Calu3 (cell line): ENCODE measurements at regions not wholly inside any gene's neighbourhood (a gene's known extent, or its start where the extent isn't known, plus 50 kb on each side); places are given as distances from the start of the nearest gene placed in this dataset.

ENCODE experiments used
- BruUV-seq: library from RNA; stranded (reverse); fragments of 400-500 nt; replicated peaks from 2 replicates; lab custom pipeline; 2021; lab: Mats Ljungman, UMichigan
- CTCF ChIA-PET: fragments of 300-600 bp; sonication (Branson Sonifier 250); formaldehyde crosslinking; loops from one replicate; lab custom pipeline; 2022; ENCODE audit warnings: antibody characterized with exemption; lab: Charles Lee
- DNase-seq: peaks from one replicate; pipeline ENCODE4 v3.0.0; 2022
- H3K27ac Mint-ChIP-seq: one replicate; pipeline ENCODE4 v1.8.0; 2022; ENCODE audit warnings: mixed read lengths; ENCODE audit not compliant: unreplicated experiment
- H3K27me3 Mint-ChIP-seq: one replicate; pipeline ENCODE4 v1.8.0; 2022; ENCODE audit warnings: mixed read lengths; ENCODE audit not compliant: unreplicated experiment
- H3K36me3 Mint-ChIP-seq: one replicate; pipeline ENCODE4 v1.8.0; 2022; ENCODE audit warnings: mild to moderate bottlenecking, moderate library complexity, mixed read lengths; ENCODE audit not compliant: insufficient read depth, unreplicated experiment
- H3K4me1 Mint-ChIP-seq: one replicate; pipeline ENCODE4 v1.8.0; 2022; ENCODE audit warnings: mild to moderate bottlenecking, low read depth, mixed read lengths; ENCODE audit not compliant: unreplicated experiment
- H3K4me3 Mint-ChIP-seq: one replicate; pipeline ENCODE4 v1.8.0; 2022; ENCODE audit warnings: mild to moderate bottlenecking, low read depth, moderate library complexity, mixed read lengths; ENCODE audit not compliant: unreplicated experiment
- H3K9me3 Mint-ChIP-seq: one replicate; pipeline ENCODE4 v1.8.0; 2022; ENCODE audit warnings: low read depth, mixed read lengths; ENCODE audit not compliant: unreplicated experiment
- intact Hi-C: fragments of 100-400 bp; cut with micrococcal nuclease; formaldehyde crosslinking; loops from one replicate; pipeline ENCODE4 v1.10.0; 2022; ENCODE audit not compliant: unreplicated experiment
- TF ChIP-seq, protein P1 (sequence below): fragments of 200-600 bp; IDR thresholded peaks from one replicate; pipeline ENCODE4 v1.8.0; 2022; ENCODE audit warnings: antibody characterized with exemption; ENCODE audit not compliant: unreplicated experiment

DNA sequence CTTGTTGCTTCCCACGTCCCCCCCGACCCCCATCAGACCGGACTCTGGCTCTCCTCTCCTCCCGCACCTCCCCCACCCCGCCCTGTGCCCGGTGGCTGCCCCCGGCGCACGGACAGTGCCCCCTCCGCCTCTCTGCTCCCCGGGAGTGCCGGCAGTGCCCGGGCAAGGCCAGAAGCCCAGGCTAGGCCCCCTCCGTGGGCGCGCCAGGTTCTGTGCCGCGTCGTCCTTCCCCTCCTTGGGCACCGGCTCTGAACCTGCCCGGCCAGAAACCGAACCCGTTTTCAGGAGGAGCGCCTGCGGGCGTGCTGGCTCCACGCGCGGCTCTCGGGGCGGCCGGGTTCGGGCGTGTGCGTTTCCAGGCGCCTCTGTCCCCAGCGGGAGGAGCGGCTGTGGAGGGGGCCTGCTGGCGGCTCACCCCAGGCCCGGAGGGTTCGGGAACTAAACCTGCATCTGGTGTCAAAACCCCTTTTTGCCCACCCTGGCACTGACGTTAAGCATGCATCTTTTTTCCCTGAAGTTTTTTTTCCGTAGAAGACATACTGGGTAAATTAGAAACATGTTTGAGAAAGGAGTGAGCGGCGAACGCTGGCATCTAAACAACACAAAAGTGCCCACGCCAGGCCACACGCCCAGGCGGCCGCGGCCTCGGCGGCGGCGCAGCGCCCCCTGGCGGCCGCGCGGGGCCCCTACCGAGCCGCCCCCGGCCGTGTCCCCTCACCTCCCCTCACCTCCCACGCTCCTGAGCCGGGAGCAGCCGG lies 123.9 kb upstream of the SLC1A4 start:
- TF ChIP-seq, protein P1, sequence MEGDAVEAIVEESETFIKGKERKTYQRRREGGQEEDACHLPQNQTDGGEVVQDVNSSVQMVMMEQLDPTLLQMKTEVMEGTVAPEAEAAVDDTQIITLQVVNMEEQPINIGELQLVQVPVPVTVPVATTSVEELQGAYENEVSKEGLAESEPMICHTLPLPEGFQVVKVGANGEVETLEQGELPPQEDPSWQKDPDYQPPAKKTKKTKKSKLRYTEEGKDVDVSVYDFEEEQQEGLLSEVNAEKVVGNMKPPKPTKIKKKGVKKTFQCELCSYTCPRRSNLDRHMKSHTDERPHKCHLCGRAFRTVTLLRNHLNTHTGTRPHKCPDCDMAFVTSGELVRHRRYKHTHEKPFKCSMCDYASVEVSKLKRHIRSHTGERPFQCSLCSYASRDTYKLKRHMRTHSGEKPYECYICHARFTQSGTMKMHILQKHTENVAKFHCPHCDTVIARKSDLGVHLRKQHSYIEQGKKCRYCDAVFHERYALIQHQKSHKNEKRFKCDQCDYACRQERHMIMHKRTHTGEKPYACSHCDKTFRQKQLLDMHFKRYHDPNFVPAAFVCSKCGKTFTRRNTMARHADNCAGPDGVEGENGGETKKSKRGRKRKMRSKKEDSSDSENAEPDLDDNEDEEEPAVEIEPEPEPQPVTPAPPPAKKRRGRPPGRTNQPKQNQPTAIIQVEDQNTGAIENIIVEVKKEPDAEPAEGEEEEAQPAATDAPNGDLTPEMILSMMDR, result peak; percentile 87
- Mint-ChIP-seq H3K27ac (no peak overlapping the region), H3K27me3 (no peaks in the 10 kb centered on the region), H3K4me3 (peak overlapping the region; percentile 49), H3K4me1 (peaks cover 10% of the 10 kb centered on the region), H3K36me3 (no peaks in the 10 kb centered on the region), H3K9me3 (no peaks in the 10 kb centered on the region)
- DNase-seq, result peak; percentile 63
- intact Hi-C loops, result loop anchor here (1.0 to 2.0 kb wide), 2 partner anchors 98 to 219 kb away; no protein-coding TSS in a partner anchor
- BruUV-seq, result no TSS peak
- CTCF ChIA-PET, result interaction anchor here (0.7 to 1.2 kb wide), 6 partner anchors 27 to 256 kb away, joined by 3 to 8 read pairs (median 5); no protein-coding TSS in a partner anchor

DNA sequence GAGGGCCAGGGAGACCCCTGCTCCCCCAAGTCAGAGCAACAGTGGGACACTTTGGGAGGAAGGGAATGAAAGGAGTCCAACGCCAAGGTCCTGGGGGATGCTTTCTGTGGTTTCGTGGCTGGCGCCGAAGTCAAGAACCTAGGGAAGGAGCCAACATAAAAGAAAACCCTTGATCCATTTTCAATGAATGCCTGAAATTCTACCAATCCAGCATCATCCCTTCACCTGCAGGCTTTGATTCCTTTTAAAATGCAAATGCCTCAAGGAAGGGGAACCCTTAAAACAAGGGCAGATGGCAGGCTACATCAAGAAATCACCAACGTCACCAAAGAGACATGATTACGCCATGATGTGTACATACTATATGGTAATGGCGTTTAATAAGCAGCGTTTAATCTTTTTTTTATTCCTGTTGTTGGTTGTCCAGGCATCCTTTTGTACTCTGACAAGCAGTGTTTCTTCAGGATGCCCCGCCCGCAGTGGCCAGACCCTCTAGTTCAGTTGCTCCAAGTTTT lies 123.3 kb upstream of the SLC1A4 start:
- intact Hi-C loops, result loop anchor here (1.0 to 2.0 kb wide), 2 partner anchors 99 to 220 kb away; no protein-coding TSS in a partner anchor
- no peaks in the 10 kb centered on the region for H3K9me3 Mint-ChIP-seq
- no peak overlapping the region for H3K27ac Mint-ChIP-seq
- H3K4me3 Mint-ChIP-seq, result peak overlapping the region; percentile 49
- BruUV-seq, result no TSS peak
- H3K27me3 Mint-ChIP-seq, result no peaks in the 10 kb centered on the region
- TF ChIP-seq, protein P1, result no peak
- no peak for DNase-seq
- no peaks in the 10 kb centered on the region for H3K36me3 Mint-ChIP-seq
- H3K4me1 Mint-ChIP-seq, result peaks cover 10% of the 10 kb centered on the region
- CTCF ChIA-PET, result no interaction called here

- peak overlapping the region; percentile 3 for H3K4me3 Mint-ChIP-seq
Measured at GRCh38 chr2:64866797-64867196, 122.4 kb upstream of the SLC1A4 start.

GRCh38 chr2:64867253-64867996 lies 121.8 kb upstream of the SLC1A4 start:
- no peak for DNase-seq
- peaks cover 10% of the 10 kb centered on the region for H3K4me1 Mint-ChIP-seq
- H3K27me3 Mint-ChIP-seq, result no peaks in the 10 kb centered on the region
- H3K4me3 Mint-ChIP-seq, result no peak overlapping the region
- intact Hi-C loops, result no loop called here
- TF ChIP-seq, protein P1, result no peak
- H3K9me3 Mint-ChIP-seq, result no peaks in the 10 kb centered on the region
- CTCF ChIA-PET, result interaction anchor here (0.7 to 1.8 kb wide), 4 partner anchors 116 to 223 kb away, joined by 3 to 5 read pairs (median 4); no protein-coding TSS in a partner anchor
- H3K27ac Mint-ChIP-seq, result no peak overlapping the region
- no peaks in the 10 kb centered on the region for H3K36me3 Mint-ChIP-seq
- BruUV-seq, result no TSS peak

More at GRCh38 chr2:64866797-64867196, 122.4 kb upstream of the SLC1A4 start:
- CTCF ChIA-PET, result interaction anchor here (0.7 to 1.8 kb wide), 4 partner anchors 116 to 222 kb away, joined by 3 to 5 read pairs (median 4); no protein-coding TSS in a partner anchor
- Mint-ChIP-seq H3K27ac (no peak overlapping the region), H3K36me3 (no peaks in the 10 kb centered on the region), H3K9me3 (no peaks in the 10 kb centered on the region), H3K4me1 (peaks cover 10% of the 10 kb centered on the region), H3K27me3 (no peaks in the 10 kb centered on the region)
- DNase-seq, result no peak
- intact Hi-C loops, result no loop called here
- TF ChIP-seq, protein P1, result no peak
- BruUV-seq, result no TSS peak
